Lower leg skin (tissue), 3 donors: ENCODE measurements at regions not wholly inside any gene's neighbourhood (a gene's known extent, or its start where the extent isn't known, plus 50 kb on each side); places are given as distances from the start of the nearest gene placed in this dataset.

Experiments used
- CTCF ChIP-seq, 3 donors: fragments of 450-650 bp; IDR thresholded peaks; one replicate each; pipeline ENCODE4 v1.5.1; 2016; ENCODE audit warnings: antibody characterized with exemption in 3 of 3, mild to moderate bottlenecking in 3 of 3, moderate library complexity in 2 of 3
- POLR2A ChIP-seq, 2 donors: fragments of 450-650 bp; IDR thresholded peaks; one replicate each; pipeline ENCODE4 v1.6.1; 2016 to 2017; ENCODE audit warnings: antibody characterized with exemption in 2 of 2, mild to moderate bottlenecking in 1 of 2, moderate library complexity in 1 of 2

DNA sequence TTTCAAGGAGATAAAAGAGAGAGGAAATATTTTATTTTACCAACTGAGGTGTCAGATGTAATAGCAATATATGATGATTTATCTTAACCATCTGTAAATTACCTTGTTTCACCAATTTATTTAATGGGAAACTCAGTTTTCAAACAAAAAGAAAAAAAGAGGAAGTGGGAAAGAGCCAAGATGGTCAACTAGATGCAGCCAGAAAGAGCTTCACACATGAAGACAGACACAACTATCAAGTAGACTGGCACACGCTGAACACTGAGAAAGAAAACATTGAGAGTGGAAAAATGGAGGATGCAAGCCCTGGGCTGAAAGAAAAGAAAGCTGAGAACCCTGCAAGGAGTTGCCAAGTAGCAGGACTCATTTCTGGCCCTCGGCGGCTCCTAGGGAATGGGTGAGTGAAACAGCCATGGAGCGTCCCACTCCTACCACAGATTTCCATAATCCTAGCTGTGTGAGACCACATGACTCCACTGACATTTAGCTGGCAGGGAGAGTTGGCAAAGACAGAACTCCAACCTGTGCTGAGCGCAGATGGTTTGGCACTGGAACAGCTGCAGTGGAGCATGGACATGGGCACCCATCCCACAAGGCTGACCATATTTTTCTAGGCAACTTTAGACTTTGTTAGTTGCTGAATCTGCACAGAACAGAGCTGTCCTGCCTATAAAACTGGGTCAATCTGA, 409.3 kb downstream of the FAM47B start:
- no peak for TF ChIP-seq CTCF (IDR thresholded peaks at IDR 0.05)
- no peak for TF ChIP-seq POLR2A (IDR thresholded peaks at IDR 0.05)
